Dermis microvascular lymphatic vessel endothelial cell (primary cell): ENCODE measurements at regions not wholly inside any gene's neighbourhood (a gene's known extent, or its start where the extent isn't known, plus 50 kb on each side); places are given as distances from the start of the nearest gene placed in this dataset.

ENCODE experiments used
- DNase-seq, 2 donors: peaks; one replicate each; pipeline versions ENCODE4 v3.0.0 to v3.0.0-alpha.2; 2010; ENCODE audit warnings: low read depth in 2 of 2

DNA sequence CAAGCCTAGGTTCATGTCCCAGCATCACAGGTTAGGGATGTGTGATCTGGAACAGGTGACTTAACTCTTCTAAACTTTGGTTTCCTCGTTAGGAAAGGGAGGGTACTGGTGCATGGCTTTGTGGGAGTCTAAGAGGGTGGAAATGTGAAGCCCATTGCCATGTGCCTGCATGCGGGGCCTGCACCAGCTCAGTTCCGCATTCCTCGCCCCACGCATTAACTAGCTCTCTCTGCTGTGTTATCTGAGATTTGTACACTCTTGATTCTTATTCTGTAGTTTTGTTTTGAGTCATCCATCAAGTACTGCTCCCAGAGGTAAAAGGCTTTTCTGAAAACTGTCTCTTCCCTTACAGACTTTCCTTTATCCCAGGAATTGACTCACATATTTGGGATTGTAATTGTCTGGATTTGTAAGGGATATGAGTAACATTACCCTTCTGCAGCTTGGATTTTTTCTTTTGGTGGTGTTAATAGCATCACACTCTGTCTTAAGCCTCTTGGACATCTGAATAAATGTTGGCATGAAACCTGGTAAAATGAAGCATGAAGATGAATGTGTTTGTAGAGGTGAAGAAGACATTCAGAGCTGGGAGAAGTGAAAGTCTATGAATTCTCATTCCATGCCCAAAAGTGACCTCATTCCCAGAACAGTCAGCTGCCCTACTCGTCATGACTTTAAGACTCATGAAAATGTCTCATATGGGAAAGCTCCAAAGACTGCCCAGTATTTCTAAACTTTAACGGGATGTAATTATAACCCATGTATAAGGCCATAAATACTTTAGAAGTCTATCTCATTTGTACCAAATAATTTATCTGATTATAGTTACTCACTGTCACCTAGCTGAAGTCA lies 357.3 kb downstream of the FOXA2 start:
- DNase-seq = no peak

DNA sequence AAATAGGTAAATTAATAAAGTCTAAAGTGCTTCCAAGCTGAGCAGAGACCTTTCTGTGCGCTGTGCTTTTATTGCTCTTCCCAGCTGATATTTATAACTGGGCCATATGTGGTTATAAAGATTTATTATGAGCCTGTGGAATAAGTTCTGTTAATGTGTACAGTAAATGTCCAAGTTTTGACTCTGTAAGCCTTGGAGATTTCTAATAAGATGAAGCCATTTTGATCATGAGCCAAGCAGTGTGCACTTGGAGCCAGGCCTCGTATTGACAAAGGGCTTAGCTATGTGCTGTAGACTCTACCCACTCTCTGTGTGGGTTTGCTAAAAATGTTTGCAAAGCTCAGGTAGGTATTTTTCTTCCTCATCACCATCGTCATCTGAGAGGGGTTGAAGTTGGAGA lies 361.1 kb downstream of the FOXA2 start:
- DNase-seq = no peak

DNA sequence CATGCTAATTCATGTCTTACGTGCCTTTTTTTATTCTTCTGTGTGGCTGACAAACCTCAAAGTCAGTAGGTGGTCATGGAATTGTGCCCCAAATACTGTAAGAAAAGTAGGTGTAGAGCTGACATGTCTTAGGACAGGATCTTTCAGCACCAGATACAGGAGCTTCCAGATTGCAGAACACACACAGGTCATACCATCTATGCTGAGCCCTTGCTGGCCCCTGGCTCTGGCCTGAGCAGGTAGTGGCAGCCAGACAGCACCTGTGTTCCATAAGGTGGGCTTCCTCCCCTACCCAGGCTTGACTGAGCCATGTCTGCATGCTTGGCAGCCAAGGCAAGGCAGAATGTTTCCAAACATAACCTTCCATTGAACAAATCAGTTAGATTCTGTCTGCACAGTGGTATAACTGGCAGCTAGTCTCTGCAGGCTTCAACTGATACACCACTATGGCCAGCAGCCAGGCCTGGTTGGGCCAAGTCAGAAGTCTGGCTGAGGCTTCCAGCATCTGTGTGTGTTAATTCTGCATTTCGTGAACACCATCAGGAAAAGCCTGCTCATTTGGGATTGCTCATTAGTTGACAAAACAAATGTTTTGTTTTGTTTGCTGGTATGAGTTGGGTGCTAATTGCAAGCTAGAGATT lies 366.5 kb downstream of the FOXA2 start:
- DNase-seq = no peak

DNA sequence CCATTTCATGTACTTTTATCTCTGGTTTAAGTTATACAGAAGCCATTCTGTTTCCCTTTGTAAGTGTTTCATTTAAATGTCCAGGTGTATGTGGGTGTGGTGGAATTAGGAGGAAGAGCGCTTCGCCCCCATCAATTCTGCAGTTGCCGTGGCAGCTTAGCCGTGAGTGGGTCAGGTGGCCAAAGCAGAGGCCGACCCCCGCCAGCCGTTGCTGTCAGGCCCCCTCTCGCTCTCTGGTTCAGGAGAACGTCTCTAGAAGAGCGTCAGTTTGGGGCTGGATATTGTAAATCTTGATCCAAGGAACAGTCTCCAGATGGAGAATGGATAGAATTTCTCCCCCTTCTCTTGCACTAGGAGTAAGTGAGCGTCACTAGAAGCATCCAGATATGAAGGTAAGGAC lies 367.4 kb downstream of the FOXA2 start:
- no peak for DNase-seq

DNA sequence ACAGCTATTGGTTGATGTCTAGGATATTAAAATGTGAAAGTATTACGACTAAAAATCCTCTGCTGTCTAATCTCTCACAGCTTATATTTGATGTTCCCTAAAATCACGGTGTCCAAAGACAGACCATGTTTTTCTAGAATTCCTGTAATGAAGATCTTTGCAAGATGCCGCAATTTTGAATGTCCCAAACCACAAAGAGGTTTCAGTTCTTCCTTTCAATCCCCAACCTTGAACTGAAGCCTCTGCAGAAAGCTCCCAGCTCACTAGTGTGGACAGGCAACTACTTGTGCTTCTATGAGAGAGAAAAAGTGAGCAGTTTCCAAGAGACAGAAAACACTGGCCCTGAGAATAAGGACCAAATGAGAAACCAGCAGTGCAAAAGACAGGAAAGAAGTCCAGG lies 370.1 kb downstream of the FOXA2 start:
- no peak for DNase-seq

DNA sequence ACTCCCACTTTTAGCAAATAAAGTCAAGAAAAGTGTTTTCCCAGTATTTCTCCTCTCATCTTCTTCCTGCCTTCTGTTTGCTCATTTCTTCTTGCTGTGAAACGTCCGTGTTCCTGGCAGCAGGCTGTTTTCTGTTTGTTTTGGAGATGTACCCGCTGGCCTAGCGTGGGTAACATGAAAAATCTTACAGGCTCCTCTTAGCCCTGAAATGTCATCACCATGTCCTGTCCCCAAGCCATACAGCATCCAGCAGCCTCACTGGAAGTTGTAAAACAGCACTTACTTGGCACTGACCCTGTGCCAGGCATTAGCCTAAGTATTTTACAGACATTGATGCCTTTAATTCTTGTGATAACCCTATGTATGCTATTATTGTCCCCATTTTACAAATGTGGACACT lies 371.1 kb downstream of the FOXA2 start:
- no peak for DNase-seq

DNA sequence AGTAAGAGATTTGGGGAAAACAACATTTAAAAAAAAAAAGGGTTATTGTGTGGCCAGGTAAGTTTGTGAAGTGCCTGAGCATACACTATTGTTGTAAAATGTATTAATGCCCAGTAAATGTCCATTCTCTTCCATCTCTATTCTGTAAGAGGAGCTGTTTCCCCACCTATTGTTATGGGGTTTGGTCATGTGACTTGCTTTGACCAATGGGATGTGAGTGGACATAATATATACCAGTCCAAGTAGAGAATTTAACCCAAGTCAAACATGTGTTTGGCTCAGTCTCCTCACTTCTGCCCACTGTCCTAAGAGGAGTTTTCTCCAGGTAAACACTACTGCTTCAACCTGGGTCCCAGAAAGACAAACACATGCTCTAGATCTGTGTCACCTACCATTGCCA lies 377.1 kb downstream of the FOXA2 start:
- no peak for DNase-seq

DNA sequence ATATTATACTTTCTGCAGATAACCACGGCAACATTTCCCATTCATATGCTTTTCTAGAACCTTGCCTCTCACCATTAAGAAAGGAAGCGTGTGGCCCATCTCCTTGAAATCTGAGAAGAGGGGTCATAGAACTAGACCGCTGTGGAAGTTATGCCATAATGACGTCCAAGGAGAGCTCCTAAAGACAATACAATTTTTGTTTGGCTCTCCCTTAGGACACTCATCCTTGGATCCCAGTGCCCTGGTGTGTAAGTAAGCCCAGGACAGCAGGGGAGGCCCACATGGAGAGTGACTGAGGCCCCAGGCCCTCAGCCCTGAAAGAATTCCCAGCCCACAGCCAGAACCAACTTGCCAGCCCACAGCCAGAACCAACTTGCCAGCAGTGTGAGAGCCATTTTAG lies 379.6 kb downstream of the FOXA2 start:
- DNase-seq = no peak

DNA sequence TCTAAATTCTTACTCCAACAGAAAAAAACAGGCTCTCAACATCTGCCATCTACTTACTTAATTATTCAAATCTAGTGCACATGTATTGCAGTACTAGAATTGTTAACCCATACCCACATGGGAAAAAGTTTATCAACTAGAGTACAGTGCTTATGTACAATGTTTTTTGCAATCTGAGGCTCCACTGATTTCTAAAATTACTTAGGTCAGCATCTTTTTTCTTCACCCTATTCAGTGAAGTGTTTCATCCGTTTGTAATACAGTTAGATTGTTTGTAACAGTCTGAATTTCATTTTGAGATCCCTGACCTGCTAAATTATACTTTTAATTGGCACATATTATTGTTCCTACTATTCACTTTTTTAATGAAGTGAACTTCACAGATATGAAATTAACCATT lies 402.2 kb downstream of the FOXA2 start:
- no peak for DNase-seq

DNA sequence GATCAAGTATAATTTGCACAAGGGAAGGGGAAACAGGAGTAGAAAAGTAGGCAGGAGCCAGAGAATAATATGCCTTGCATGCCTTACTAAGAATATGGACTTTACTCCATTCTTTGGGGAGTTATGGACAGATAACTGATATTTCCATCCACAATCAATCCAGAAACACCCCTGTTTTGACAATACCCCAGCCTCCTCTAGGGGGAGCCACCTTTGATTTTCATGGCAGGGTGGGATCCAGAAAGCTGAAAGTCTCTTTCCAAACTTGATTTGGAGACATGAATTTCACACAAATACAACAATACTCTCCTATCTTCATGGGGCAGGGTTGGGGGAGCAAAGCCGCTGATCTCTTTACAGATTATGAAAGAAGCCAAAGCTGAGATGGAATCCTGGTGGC lies 404.1 kb downstream of the FOXA2 start:
- no peak for DNase-seq

DNA sequence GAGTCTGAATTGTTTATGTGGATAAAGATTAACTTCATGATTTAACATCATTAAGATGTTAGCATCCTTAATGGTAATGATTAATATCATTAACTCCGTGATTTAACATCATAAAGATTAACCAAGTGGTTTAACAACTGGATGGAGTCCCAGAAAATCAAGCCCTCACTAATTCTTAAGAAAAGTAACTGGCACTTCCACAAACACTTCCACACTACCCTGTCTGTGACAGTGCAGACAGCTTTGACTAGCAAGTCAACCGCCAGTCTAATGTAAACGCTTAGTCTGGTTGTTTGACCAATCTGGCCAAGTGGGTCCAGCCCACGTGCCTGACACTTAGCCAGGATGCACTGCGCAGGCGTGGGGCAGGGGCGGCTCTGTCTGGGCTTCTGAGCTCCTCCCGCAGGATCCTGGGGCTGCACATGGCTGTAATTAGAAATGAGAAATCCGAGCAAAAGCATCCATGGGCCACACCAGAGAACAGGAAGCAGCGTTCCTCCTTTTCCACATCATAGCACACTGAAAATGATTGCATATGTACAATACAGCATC lies 424.2 kb downstream of the FOXA2 start:
- DNase-seq = no peak

DNA sequence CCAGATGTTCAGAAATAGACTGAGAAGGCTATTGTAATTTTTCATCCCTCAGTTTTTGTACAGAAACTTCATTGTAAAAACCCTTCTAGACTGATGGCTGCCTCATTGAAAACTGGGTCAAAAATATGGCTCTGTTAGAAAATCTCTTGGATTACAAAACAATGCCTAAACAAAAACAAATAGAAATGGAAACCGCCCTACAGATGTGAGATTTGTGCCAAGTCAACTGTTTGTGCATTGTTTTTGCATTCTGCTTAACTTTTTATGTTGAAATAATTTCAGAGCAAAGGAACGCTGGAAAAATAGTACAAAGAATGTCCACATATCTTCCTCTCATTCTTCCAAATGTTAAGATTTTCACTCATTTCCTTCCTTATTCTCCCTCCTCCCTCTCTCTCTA lies 425.1 kb downstream of the FOXA2 start:
- DNase-seq = no peak

DNA sequence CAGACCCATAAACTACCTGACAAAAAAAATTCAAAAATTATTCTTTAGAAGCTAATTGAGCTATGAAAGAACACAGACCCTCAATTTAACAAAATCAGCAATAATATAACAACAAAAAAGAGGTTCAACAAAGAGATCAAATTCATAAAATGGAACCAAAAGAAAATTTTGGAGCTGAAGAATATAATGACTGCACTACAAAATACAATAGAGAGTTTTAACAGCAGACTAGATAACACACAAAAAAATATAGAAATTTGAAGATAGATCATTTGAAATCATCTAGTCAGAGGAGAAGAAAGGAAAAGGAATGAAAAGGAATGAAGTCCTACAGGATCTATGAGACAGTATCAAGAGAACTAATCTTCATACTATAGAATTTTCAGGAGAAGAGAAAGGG lies 422.1 kb downstream of the PAX1 start:
- no peak for DNase-seq

DNA sequence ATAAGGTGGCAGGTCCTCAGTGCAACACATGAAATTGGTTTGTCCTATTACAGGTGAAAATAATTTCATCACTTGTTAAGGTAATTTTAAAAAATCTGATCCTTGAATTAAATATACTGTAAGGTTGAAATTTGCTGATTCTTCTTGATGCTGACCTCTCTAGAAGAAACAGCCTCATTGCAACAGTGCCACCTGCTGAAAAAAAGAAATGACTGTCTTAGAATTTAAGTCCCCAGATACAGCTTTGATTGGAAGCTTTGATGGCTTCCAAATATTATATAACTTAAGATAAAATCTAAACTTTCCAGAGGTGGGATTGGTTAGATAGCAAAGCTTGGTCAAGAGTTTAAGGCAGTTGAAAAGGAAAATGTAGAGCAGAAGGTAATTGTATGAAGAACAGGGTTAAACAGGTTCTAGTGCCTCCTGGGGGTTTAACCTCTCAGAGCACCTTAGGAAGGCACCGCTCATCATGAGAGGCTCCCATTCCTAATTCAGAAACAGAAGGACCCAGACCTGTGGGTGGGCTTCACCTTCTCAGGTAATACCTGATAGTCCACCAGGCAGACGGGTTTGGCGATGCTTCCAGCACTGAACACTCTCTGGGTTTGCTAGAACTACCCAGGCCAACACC lies 401.0 kb downstream of the PAX1 start:
- no peak for DNase-seq

DNA sequence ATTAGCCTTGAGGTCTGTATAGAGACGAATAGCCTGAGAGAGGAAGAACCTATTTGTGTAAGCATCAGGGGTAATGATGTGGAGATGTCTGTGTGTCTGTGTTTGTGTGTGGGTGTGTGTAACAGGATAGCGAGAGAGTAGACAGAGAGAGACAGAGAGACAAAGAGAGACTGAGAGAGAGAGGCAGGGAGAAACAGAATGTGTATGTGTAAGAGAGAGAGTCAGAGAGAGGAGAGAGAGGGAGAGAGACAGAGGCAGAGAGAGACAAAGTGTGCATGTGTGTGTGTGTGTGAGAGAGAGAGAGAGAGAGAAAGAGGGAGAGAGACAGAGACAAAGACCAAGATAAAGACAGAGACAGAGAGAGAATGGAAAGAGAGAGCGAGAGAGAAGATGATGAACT lies 396.1 kb downstream of the PAX1 start:
- DNase-seq = no peak

DNA sequence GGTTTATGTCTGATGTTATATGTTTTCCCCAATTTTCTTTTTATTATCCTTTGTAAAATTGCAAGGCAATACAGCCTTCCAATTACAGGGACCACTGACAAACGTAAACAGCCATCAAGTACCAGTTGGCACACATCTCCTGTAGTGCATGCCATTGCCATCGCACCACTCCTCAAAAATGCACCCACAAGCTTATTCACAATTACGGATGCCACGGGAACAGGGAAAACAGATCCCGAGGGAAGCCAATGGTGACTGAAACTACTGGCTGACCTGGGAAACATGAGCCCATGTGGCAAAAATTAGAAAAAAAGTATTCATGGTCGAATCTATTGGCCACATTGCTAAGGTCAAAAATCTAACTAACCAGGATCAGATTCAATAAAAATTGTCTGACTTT lies 395.2 kb downstream of the PAX1 start:
- no peak for DNase-seq

DNA sequence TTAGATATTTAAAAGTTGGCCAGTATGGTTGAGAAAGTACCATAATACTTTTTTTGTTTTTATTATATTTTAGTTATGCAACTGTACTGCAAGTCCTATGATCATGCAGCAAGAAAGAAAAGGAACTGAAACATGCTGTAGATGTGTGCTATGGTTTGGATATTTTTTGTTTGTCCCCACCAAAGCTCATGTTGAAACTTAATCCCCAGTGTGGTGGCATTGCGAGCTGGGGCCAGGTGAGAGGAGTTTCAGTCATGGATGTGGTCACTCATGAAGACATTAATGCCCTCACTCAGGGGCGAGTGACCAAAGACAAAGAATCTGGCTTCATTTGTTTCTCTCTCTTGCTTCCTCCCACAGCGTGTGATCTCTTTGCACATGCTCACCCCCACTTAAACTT lies 393.9 kb downstream of the PAX1 start:
- no peak for DNase-seq

DNA sequence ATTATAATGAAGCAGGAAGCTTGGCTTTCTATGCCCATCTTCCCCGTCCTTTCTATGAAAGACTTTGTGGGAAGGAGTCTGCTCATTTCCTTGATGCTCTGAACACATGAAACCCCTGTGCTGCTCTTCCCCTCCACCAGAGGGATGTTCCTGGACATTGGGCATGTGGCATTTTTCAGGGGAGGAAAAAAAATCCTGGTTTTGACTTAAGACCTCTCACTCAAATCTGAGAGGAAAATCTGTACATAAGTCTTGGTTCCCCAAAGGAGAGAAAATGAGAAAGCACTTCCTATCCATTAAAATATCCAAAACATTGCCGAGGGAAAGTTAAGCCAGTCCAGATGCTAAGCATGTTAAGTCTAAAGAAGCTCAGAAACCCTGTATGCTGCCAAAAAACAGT lies 393.0 kb downstream of the PAX1 start:
- DNase-seq = no peak

DNA sequence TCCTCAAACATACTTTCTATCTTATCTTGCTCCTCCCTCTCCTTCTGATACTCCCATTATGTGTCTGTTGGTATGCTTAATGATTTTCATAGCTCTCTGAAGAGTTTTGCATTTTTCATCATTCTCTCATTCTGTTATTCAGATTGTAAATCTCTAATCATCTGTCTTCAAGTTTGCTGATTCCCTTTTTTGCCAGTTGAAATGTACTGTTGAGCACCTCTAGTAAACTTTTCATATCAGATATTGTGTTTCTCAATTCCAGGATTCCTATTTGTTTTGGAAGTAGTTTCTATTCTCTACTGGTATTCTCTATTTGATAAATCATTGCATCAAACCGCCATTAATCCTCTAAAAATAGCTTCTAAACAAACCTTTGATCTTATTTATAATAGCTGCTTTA lies 387.7 kb downstream of the PAX1 start:
- no peak for DNase-seq

DNA sequence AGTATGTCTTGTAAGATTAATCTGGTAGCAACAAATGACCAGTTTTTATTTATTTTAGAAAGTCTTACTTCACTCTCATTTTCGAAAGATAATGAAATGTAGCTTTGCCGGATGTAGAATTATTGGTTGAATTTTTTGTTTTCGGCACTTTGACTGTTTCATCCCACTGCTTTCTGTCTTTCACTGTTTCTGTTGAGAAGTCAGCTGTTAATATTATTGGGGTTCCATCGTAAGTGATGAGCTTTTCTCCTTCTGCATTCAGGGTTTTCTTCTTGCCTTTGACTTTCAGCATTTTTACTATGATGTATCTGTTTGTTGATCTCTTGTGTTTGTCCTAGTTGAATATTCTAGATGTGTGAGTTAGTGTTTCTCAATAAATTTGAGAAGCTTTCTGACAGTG lies 383.4 kb downstream of the PAX1 start:
- DNase-seq = no peak

DNA sequence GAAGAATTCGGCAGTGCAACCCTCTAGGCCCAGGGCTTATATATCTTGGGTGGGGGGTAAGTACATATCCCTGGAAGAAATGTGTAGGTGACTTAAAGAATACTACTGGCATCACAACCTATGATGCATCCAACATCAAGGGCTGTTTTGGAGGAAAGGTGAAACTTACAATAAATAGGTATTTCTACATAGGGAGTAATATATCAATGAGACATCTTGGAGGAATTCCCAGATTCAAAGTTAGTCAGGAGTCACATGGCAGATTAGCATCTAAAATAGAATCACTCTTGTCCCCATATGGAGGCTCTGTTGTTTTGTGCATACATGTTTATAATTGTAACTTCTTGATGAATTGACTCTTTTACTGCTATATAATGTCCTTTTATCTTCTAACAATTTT lies 375.5 kb downstream of the PAX1 start:
- DNase-seq = no peak

DNA sequence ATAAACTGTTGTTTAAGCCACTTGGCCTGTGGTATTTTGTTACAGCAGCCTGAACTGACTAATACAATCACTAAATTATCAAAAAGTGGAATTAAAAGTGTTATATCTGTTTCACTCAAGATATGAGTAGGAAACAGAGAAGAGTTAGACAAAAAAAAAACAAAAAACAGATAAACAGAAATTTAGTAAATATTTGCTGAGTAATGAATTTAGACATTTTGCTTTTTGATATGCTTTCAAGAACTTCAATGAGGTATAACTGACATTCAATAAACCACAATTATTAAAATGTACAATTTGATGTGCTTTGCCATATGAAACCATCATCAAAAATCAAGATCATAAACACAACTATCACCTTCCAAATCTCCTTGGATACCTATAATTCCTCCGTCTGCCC lies 369.2 kb downstream of the PAX1 start:
- no peak for DNase-seq

DNA sequence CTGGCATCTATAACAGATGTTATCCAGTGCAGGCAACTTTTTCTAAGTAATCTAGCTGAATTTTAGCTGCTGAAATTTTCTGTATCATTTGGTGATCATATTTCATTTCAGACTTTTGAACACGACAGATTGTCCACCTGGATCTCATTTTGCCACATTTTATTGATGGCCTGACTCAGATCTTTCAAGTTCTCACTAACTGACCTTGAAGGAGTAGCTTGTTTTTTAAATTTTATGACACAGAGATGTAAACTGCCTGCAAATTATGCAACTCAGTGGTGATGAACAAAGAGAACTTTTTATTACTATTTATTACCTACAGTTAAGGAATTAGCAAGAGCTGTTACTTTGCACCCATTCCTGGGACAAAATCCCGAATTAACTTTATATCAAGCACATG lies 366.4 kb downstream of the PAX1 start:
- no peak for DNase-seq
